ENCODE measurements at regions not wholly inside any gene's neighbourhood (a gene's known extent, or its start where the extent isn't known, plus 50 kb on each side); places are given as distances from the start of the nearest gene placed in this dataset.

DNA sequence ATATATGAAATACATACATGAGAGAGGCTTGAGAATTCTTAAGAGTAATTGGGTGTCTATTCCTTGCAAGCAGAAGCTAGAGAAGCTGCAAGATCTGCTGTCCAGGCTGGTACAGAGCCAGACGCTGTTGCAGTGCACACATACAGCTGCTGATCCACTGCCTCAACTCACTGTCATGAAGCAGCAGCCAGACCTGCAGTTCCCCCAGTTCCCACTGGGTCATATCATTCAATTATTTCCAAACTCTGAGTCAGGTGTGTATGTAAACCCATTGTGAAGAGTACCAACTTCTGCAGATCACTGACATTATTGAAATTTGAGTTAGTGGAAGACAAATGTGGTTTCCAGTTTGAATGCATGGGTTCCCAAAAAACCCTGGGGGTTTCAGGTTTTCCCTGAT is 1212.8 kb upstream of the ADGRL3 start (continued):
- TF ChIP-seq, protein P1, sequence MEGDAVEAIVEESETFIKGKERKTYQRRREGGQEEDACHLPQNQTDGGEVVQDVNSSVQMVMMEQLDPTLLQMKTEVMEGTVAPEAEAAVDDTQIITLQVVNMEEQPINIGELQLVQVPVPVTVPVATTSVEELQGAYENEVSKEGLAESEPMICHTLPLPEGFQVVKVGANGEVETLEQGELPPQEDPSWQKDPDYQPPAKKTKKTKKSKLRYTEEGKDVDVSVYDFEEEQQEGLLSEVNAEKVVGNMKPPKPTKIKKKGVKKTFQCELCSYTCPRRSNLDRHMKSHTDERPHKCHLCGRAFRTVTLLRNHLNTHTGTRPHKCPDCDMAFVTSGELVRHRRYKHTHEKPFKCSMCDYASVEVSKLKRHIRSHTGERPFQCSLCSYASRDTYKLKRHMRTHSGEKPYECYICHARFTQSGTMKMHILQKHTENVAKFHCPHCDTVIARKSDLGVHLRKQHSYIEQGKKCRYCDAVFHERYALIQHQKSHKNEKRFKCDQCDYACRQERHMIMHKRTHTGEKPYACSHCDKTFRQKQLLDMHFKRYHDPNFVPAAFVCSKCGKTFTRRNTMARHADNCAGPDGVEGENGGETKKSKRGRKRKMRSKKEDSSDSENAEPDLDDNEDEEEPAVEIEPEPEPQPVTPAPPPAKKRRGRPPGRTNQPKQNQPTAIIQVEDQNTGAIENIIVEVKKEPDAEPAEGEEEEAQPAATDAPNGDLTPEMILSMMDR (IDR thresholded peaks at IDR 0.05): no peak
- TF ChIP-seq CREM (CRISPR knock-in tag; IDR thresholded peaks at IDR 0.05) (no peak), KAT7 (CRISPR knock-in tag; IDR thresholded peaks at IDR 0.05; ENCODE audit: borderline replicate concordance) (no peak), SOX15 (CRISPR knock-in tag; IDR thresholded peaks at IDR 0.05) (no peak), CBFB (CRISPR knock-in tag; IDR thresholded peaks at IDR 0.05; ENCODE audit: low read depth) (no peak)
- TF ChIP-seq, protein P2, sequence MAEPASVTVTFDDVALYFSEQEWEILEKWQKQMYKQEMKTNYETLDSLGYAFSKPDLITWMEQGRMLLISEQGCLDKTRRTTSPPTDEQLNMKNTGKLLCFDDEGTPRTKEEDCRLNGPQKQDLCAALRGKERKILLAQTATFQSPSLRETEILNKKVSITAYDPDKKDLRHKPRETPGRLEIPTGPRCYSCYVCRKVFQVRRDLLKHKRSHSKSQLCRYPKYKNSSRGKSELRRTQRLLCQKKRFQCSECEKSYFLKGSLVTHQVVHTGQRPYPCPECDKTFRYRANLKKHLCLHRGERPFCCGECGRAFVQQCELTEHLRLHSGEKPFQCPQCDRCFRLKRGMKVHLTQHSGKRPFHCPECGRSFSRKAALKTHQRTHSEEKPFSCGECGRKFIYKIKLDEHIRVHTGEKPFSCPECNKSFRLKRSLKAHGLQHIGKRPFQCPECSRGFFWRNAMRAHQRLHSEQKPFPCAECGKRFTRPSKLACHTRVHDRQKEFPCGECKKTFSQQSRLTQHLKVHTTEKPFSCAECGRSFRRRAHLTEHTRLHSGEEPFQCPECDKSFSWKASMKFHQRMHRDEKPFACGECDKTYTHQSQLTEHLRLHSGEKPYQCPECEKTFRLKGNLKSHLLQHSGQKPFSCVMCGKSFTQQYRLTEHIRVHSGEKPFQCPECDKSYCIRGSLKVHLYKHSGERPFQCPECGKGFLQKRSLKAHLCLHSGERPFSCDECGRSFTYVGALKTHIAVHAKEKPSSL (CRISPR knock-in tag; conservative IDR thresholded peaks at IDR 0.05): no peak
- TF ChIP-seq, protein P3, sequence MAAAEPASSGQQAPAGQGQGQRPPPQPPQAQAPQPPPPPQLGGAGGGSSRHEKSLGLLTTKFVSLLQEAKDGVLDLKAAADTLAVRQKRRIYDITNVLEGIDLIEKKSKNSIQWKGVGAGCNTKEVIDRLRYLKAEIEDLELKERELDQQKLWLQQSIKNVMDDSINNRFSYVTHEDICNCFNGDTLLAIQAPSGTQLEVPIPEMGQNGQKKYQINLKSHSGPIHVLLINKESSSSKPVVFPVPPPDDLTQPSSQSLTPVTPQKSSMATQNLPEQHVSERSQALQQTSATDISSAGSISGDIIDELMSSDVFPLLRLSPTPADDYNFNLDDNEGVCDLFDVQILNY (CRISPR knock-in tag; IDR thresholded peaks at IDR 0.05): no peak
- TF ChIP-seq, protein P4, sequence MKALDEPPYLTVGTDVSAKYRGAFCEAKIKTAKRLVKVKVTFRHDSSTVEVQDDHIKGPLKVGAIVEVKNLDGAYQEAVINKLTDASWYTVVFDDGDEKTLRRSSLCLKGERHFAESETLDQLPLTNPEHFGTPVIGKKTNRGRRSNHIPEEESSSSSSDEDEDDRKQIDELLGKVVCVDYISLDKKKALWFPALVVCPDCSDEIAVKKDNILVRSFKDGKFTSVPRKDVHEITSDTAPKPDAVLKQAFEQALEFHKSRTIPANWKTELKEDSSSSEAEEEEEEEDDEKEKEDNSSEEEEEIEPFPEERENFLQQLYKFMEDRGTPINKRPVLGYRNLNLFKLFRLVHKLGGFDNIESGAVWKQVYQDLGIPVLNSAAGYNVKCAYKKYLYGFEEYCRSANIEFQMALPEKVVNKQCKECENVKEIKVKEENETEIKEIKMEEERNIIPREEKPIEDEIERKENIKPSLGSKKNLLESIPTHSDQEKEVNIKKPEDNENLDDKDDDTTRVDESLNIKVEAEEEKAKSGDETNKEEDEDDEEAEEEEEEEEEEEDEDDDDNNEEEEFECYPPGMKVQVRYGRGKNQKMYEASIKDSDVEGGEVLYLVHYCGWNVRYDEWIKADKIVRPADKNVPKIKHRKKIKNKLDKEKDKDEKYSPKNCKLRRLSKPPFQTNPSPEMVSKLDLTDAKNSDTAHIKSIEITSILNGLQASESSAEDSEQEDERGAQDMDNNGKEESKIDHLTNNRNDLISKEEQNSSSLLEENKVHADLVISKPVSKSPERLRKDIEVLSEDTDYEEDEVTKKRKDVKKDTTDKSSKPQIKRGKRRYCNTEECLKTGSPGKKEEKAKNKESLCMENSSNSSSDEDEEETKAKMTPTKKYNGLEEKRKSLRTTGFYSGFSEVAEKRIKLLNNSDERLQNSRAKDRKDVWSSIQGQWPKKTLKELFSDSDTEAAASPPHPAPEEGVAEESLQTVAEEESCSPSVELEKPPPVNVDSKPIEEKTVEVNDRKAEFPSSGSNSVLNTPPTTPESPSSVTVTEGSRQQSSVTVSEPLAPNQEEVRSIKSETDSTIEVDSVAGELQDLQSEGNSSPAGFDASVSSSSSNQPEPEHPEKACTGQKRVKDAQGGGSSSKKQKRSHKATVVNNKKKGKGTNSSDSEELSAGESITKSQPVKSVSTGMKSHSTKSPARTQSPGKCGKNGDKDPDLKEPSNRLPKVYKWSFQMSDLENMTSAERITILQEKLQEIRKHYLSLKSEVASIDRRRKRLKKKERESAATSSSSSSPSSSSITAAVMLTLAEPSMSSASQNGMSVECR (CRISPR knock-in tag; IDR thresholded peaks at IDR 0.05; ENCODE audit: borderline replicate concordance): no peak
- TF ChIP-seq, protein P5, sequence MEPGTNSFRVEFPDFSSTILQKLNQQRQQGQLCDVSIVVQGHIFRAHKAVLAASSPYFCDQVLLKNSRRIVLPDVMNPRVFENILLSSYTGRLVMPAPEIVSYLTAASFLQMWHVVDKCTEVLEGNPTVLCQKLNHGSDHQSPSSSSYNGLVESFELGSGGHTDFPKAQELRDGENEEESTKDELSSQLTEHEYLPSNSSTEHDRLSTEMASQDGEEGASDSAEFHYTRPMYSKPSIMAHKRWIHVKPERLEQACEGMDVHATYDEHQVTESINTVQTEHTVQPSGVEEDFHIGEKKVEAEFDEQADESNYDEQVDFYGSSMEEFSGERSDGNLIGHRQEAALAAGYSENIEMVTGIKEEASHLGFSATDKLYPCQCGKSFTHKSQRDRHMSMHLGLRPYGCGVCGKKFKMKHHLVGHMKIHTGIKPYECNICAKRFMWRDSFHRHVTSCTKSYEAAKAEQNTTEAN (CRISPR knock-in tag; IDR thresholded peaks at IDR 0.05): no peak
- TF ChIP-seq, protein P6, sequence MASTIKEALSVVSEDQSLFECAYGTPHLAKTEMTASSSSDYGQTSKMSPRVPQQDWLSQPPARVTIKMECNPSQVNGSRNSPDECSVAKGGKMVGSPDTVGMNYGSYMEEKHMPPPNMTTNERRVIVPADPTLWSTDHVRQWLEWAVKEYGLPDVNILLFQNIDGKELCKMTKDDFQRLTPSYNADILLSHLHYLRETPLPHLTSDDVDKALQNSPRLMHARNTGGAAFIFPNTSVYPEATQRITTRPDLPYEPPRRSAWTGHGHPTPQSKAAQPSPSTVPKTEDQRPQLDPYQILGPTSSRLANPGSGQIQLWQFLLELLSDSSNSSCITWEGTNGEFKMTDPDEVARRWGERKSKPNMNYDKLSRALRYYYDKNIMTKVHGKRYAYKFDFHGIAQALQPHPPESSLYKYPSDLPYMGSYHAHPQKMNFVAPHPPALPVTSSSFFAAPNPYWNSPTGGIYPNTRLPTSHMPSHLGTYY (CRISPR knock-in tag; IDR thresholded peaks at IDR 0.05): no peak

DNA sequence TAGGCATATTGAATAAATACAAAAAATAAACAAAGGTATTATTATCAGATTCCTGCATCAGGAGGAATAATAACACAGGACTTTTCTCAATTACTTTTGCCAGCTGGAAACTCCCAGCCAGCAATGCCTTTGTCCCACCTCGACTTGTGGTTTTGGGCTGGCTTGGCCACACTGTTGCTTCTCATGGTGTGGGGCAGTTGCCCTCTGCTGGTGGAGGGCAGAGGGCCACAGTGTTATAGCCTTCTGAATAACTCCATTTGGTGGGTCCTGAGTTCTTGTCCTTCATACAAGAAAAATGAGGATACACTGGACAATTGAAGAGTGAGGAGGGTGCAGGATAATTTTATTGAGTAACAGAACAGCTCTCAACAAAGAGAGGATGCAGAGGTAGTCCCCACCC is 1206.0 kb upstream of the ADGRL3 start:
- TF ChIP-seq SP1 (CRISPR knock-in tag; conservative IDR thresholded peaks at IDR 0.05) (no peak), ETV6 (CRISPR knock-in tag; IDR thresholded peaks at IDR 0.05) (no peak), TP53 (CRISPR knock-in tag; IDR thresholded peaks at IDR 0.05) (no peak), JUN (CRISPR knock-in tag; IDR thresholded peaks at IDR 0.05) (no peak), JAZF1 (CRISPR knock-in tag; IDR thresholded peaks at IDR 0.05) (no peak), GABPB1 (CRISPR knock-in tag; IDR thresholded peaks at IDR 0.05) (no peak)
- TF ChIP-seq, protein P4 (CRISPR knock-in tag; IDR thresholded peaks at IDR 0.05; ENCODE audit: borderline replicate concordance): no peak
- TF ChIP-seq, protein P1 (IDR thresholded peaks at IDR 0.05): peak; percentile 32; the same call in 1 of the 2 replicates
- Mint-ChIP-seq H3K4me1 (no peaks in the 10 kb centered on the region), H3K27me3 (ENCODE audit: low read depth) (no peaks in the 10 kb centered on the region; the same call in 1 of the 2 replicates), H3K4me3 (no peak overlapping the region), H3K27ac (no peak overlapping the region), H3K36me3 (peaks cover 27% of the 10 kb centered on the region), H3K9me3 (peaks cover 41% of the 10 kb centered on the region)
- CTCF ChIA-PET: interaction anchor here (1.1 kb wide), 1 partner anchor 1264 kb away, joined by 3 read pairs; no protein-coding TSS in a partner anchor
- POLR2A ChIA-PET: no interaction called here
- ATAC-seq (peak; percentile 90), DNase-seq (ENCODE audit: low spot score) (peak; percentile 19)

Measured in WTC11 (cell line).